A549 (cell line): ENCODE measurements at regions not wholly inside any gene's neighbourhood (a gene's known extent, or its start where the extent isn't known, plus 50 kb on each side); places are given as distances from the start of the nearest gene placed in this dataset.

Source experiments
- ATAC-seq, 2 experiments: fragments of 200-7000 bp in 1 of 2; fragments of >200 bp in 1 of 2; cut with Nextera tagmentation in 1 of 2; cut with Tn5 transposase in 1 of 2; 3 replicates each; pipeline versions ENCODE4 v1.8.0 to v1.9.1; 2018 to 2020; ENCODE audit warnings: mild to moderate bottlenecking in 1 of 2, moderate library complexity in 1 of 2
- CTCF ChIA-PET: fragments of 300-600 bp; sonication (Branson Sonifier 250); formaldehyde crosslinking; extraction: SDS; loops from one replicate; lab custom pipeline; 2021; ENCODE audit warnings: antibody characterized with exemption, inconsistent platforms; lab: Yijun Ruan, JAX
- POLR2A ChIA-PET: fragments of 350-600 bp; formaldehyde crosslinking; extraction: SDS; loops from one replicate; lab custom pipeline; 2021; ENCODE audit warnings: antibody characterized with exemption, inconsistent platforms; lab: Yijun Ruan, JAX
- DNase-seq, 2 experiments: peaks; one replicate each; pipeline versions ENCODE4 v3.0.0 to v3.0.0-alpha.2; 2011 to 2016; ENCODE audit warnings: low read depth in 1 of 2, low spot score in 1 of 2
- FAIRE-seq: peaks from 2 replicates; lab custom pipeline; 2011; peaks lifted over from hg19 to GRCh38; lab: Jason Lieb, UNC
- H3K27ac ChIP-seq, 2 experiments: fragments of >200 bp; sonication (Bioruptor Twin); formaldehyde crosslinking; 3 replicates each; pipeline ENCODE4 v1.5.1; 2016 to 2017
- H3K4me1 ChIP-seq: fragments of >200 bp; sonication (Bioruptor Twin); formaldehyde crosslinking; 3 replicates; pipeline ENCODE4 v1.6.1; 2016
- H3K4me2 ChIP-seq: fragments of >200 bp; sonication (Bioruptor Twin); formaldehyde crosslinking; 3 replicates; pipeline ENCODE4 v1.6.1; 2016
- H3K4me3 ChIP-seq: fragments of >200 bp; sonication (Bioruptor Twin); formaldehyde crosslinking; 3 replicates; pipeline ENCODE4 v1.5.1; 2016
- H3K9me3 ChIP-seq: fragments of >200 bp; sonication (Bioruptor Twin); formaldehyde crosslinking; 3 replicates; pipeline ENCODE4 v1.6.1; 2016
- EHF ChIP-seq: fragments of 250-450 bp; sonication (Bioruptor Pico); IDR thresholded peaks from 2 replicates; pipeline ENCODE4 v1.5.0; 2020; ENCODE audit warnings: mild to moderate bottlenecking
- EP300 ChIP-seq, 2 experiments: fragments of >200 bp; sonication (Bioruptor Twin); formaldehyde crosslinking; IDR thresholded peaks; 2 replicates in 1 of 2; 3 replicates in 1 of 2; pipeline ENCODE4 v1.6.1; 2016 to 2017
- GATA3 ChIP-seq: IDR thresholded peaks from 2 replicates; pipeline ENCODE4 v1.6.1; 2012; ENCODE audit warnings: borderline replicate concordance
- HMGXB4 ChIP-seq: fragments of 250-450 bp; sonication (Bioruptor Pico); IDR thresholded peaks from 2 replicates; pipeline ENCODE4 v1.5.0; 2021; ENCODE audit warnings: mild to moderate bottlenecking, moderate library complexity, borderline replicate concordance
- HOXB13 ChIP-seq: fragments of 250-450 bp; sonication (Bioruptor Pico); IDR thresholded peaks from 2 replicates; pipeline ENCODE4 v1.5.0; 2020; ENCODE audit warnings: low read depth, mild to moderate bottlenecking, moderate library complexity
- HOXB5 ChIP-seq: fragments of 250-450 bp; sonication (Bioruptor Pico); IDR thresholded peaks from 2 replicates; pipeline ENCODE4 v1.5.0; 2020; ENCODE audit warnings: mild to moderate bottlenecking, moderate library complexity
- KDM1A ChIP-seq: fragments of 200-600 bp; sonication (generic); IDR thresholded peaks from 2 replicates; pipeline ENCODE4 v1.6.1; 2016; ENCODE audit warnings: low read depth, mild to moderate bottlenecking
- MAZ ChIP-seq: fragments of 150-350 bp; IDR thresholded peaks from 2 replicates; pipeline ENCODE4 v1.6.1; 2014; ENCODE audit warnings: antibody characterized with exemption, low read depth, low read length, borderline replicate concordance
- NFE2L2 ChIP-seq: fragments of 150-350 bp; conservative IDR thresholded peaks from 2 replicates; pipeline ENCODE4 v1.6.1; 2014; ENCODE audit warnings: low read length
- NR3C1 ChIP-seq: fragments of >200 bp; sonication (Bioruptor Twin); formaldehyde crosslinking; IDR thresholded peaks from 3 replicates; pipeline ENCODE4 v1.6.1; 2017
- POLR2AphosphoS2 ChIP-seq: conservative IDR thresholded peaks from 2 replicates; pipeline ENCODE4 v1.6.1; 2012; ENCODE audit warnings: low read length, improper control_type of control experiment, inconsistent platforms
- RAD21 ChIP-seq, 2 experiments: fragments of >200 bp in 1 of 2; sonication (Bioruptor Twin) in 1 of 2; formaldehyde crosslinking in 1 of 2; IDR thresholded peaks in 1 of 2; conservative IDR thresholded peaks in 1 of 2; 2 replicates in 1 of 2; 3 replicates in 1 of 2; pipeline ENCODE4 v1.6.1; 2012 to 2018; ENCODE audit warnings: inconsistent platforms in 1 of 2
- RARB ChIP-seq: fragments of 250-450 bp; sonication (Bioruptor Pico); IDR thresholded peaks from 2 replicates; pipeline ENCODE4 v1.8.0; 2021; ENCODE audit warnings: mild to moderate bottlenecking, moderate library complexity
- RFX5 ChIP-seq: fragments of 450-650 bp; IDR thresholded peaks from 2 replicates; pipeline ENCODE4 v1.7.1; 2014; ENCODE audit warnings: antibody characterized with exemption, mild to moderate bottlenecking, moderate library complexity
- RNF2 ChIP-seq: fragments of 200-600 bp; sonication (generic); IDR thresholded peaks from 2 replicates; pipeline ENCODE4 v1.6.1; 2016; ENCODE audit warnings: low read depth, mild to moderate bottlenecking, antibody characterized with exemption, moderate library complexity, borderline replicate concordance
- TP53 ChIP-seq: fragments of 250-450 bp; sonication (Bioruptor Pico); IDR thresholded peaks from 2 replicates; pipeline ENCODE4 v1.5.0; 2021; ENCODE audit warnings: mild to moderate bottlenecking, moderate library complexity
- WGBS: methylation state at CpG from one replicate; pipeline ENCODE4 v1.1.6; 2017; ENCODE audit errors: missing lambda C conversion rate; 5-methylcytosine and 5-hydroxymethylcytosine counted together
- TF ChIP-seq, protein P1 (sequence below): fragments of 450-650 bp; IDR thresholded peaks from 2 replicates; pipeline ENCODE4 v1.6.1; 2014; ENCODE audit warnings: antibody characterized with exemption
- TF ChIP-seq, protein P2 (sequence below): IDR thresholded peaks from 2 replicates; pipeline ENCODE4 v1.6.1; 2012

DNA sequence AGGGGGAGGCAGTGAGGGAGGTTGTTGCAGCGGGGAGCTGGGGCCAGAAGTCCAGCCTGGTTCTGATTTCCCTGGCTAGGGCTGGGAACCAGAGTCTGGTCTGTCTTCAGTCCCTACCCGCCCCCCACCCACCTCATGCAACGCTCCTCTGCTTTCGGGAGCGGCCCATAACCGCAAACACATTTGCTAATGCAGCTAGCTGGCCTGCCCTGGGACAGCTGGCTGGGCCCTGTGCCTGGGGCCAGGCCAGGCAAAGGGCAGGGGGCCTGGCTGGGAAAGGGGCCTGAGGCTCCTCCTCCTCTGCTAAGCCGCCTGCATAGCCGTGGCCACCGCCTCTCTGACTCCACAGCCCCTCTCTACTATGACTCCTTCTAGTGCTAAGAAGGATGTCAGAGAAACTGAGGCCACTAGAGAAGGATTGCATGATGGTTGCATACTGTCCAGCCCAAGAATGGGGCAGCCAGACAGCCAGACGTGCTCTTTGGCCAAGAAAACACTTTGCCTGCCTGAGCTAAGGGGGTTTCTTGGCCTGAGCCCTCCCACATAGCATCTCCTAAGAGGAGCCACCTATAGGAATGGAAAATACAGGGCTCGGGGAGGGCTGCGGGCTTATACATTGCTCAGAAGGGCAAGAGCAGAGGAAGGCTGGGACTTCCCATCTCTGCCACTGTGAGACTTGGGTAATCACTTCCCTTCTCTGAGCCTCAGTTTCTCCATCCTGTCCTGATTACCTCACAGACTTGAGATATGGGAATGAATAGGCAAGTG lies 76.9 kb downstream of the PJA1 start:
- no peaks in the 10 kb centered on the region for H3K9me3 ChIP-seq
- no peaks in the 10 kb centered on the region for H3K4me1 ChIP-seq
- ChIA-PET CTCF (interaction anchor here (1.4 kb wide), 1 partner anchor 26 kb away, joined by 3 read pairs; no protein-coding TSS in a partner anchor), POLR2A (no interaction called here)
- FAIRE-seq (no peak), ATAC-seq (no peak), DNase-seq (no peak)
- no peak overlapping the region for H3K4me2 ChIP-seq
- no peak overlapping the region for H3K4me3 ChIP-seq
- 60% methylated on average over 2 of the region's 12 CpGs for WGBS
- no peak overlapping the region for H3K27ac ChIP-seq
- TF ChIP-seq HOXB5 (CRISPR knock-in tag) (no peak), RARB (CRISPR knock-in tag) (no peak)

GRCh38 chrX:69085826-69086225 lies 79.4 kb downstream of the PJA1 start:
- Histone ChIP-seq H3K9me3 (no peaks in the 10 kb centered on the region), H3K4me1 (peaks cover under 1% of the 10 kb centered on the region; the same call in 1 of the 3 replicates)
- WGBS, result 30% methylated on average over 4 of the region's 4 CpGs
- DNase-seq, result no peak
- POLR2A ChIA-PET, result no interaction called here
- TF ChIP-seq RNF2 (no peak), RAD21 (conservative IDR thresholded peaks at IDR 0.05 in 1 of 2, IDR thresholded peaks at IDR 0.05 in 1 of 2) (no peak), NFE2L2 (no peak), POLR2AphosphoS2 (no peak), HOXB5 (CRISPR knock-in tag) (no peak), RFX5 (no peak), MAZ (no peak), EP300 (IDR thresholded peaks at IDR 0.05) (no peak), HMGXB4 (no peak), TP53 (no peak), HOXB13 (CRISPR knock-in tag) (no peak), KDM1A (no peak), RARB (CRISPR knock-in tag) (no peak), NR3C1 (no peak), EHF (CRISPR knock-in tag) (no peak)
- TF ChIP-seq, protein P1, sequence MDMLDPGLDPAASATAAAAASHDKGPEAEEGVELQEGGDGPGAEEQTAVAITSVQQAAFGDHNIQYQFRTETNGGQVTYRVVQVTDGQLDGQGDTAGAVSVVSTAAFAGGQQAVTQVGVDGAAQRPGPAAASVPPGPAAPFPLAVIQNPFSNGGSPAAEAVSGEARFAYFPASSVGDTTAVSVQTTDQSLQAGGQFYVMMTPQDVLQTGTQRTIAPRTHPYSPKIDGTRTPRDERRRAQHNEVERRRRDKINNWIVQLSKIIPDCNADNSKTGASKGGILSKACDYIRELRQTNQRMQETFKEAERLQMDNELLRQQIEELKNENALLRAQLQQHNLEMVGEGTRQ, result no peak
- TF ChIP-seq, all 56 proteins: peak for 0
- FAIRE-seq (no peak), ATAC-seq (no peak)
- Histone ChIP-seq H3K4me3 (no peak overlapping the region), H3K4me2 (no peak overlapping the region), H3K27ac (no peak overlapping the region)
- CTCF ChIA-PET, result interaction anchor here (0.6 to 2.3 kb wide), 4 partner anchors 9 to 137 kb away, joined by 3 to 6 read pairs (median 4); no protein-coding TSS in a partner anchor

DNA sequence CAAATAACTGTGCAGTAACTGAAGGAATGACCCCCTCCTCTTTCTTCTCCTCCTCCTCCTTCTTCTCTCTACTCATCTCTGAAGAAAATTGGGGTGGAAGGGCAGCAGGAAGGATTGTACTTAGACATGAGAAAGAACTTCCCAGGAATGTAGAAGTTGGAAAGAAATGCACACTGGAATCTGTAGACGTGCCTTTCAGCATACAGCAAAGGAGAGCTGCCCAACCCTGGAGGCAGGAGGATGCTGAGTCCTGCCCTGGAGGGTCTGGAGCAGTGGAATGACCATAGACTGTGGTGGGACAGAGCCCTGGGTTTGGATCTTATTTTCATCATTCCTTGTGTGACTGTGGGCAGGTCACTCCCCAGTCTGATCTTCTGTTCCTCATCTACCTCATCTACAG lies 80.1 kb downstream of the PJA1 start:
- ChIA-PET POLR2A (no interaction called here), CTCF (interaction anchor here (0.6 to 2.3 kb wide), 3 partner anchors 9 to 137 kb away, joined by 3 to 6 read pairs (median 5); no protein-coding TSS in a partner anchor)
- Histone ChIP-seq H3K27ac (no peak overlapping the region), H3K4me1 (peaks cover 7% of the 10 kb centered on the region; the same call in 2 of the 3 replicates), H3K4me3 (no peak overlapping the region), H3K9me3 (no peaks in the 10 kb centered on the region), H3K4me2 (no peak overlapping the region)
- no peak for FAIRE-seq
- DNase-seq, result no peak
- no peak for ATAC-seq
- TF ChIP-seq, protein P2, sequence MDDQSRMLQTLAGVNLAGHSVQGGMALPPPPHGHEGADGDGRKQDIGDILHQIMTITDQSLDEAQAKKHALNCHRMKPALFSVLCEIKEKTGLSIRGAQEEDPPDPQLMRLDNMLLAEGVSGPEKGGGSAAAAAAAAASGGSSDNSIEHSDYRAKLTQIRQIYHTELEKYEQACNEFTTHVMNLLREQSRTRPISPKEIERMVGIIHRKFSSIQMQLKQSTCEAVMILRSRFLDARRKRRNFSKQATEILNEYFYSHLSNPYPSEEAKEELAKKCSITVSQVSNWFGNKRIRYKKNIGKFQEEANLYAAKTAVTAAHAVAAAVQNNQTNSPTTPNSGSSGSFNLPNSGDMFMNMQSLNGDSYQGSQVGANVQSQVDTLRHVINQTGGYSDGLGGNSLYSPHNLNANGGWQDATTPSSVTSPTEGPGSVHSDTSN, result no peak
- no peak for TF ChIP-seq HOXB5 (CRISPR knock-in tag)
- no peak for TF ChIP-seq GATA3
- WGBS, result 29% methylated on average over 1 of the region's 1 CpG
